GM21367 (cell line): ENCODE measurements at regions not wholly inside any gene's neighbourhood (a gene's known extent, or its start where the extent isn't known, plus 50 kb on each side); places are given as distances from the start of the nearest gene placed in this dataset.
"Not testable (repeated sequence)": the region's sequence is repeated elsewhere in the genome, so short reads cannot be mapped to it uniquely, and the experiment has no call there.

Experiments
- ATAC-seq: cut with Tn5 transposase; IDR thresholded peaks from one replicate; pipeline ENCODE4 v1.9.1; 2021; ENCODE audit not compliant: unreplicated experiment

DNA sequence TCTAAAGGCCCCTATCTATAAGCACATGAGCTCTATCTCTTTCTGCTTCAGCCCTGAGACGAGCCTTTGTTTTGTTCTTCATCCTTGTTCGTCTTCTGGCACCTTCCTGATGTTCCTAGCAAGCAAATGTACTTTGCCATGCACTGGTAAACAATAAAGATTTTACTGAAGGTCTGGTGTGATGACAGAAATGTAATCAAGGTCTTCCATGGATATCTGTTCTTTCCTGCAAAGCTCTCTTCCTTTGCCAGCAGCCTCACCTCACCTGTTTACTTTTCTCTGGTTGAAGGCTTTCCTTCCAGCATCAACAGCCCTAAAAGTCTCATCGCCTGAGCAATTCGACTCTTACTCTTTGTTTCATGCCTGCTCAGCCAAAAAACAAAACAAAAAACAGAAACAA lies 330.3 kb downstream of the PCNX1 start:
- no peak for ATAC-seq

DNA sequence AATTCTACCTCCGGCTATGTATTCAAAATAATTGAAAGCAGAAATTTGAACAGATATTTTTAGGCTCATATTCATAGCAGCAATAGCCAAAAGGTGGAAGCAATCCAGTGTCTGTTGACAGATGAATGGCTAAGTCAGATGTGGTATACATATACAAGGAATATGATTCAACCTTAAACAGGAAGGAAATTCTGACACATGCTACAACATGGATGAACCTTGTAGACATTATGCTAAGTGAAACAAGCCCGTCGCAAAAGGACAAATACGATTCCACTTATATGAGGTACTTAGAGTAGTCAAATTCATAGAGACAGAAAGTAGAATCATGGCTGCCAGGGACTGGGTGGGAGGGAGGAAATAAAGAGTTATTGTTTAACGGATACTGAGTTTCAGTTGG lies 331.6 kb downstream of the PCNX1 start:
- ATAC-seq, result no peak

DNA sequence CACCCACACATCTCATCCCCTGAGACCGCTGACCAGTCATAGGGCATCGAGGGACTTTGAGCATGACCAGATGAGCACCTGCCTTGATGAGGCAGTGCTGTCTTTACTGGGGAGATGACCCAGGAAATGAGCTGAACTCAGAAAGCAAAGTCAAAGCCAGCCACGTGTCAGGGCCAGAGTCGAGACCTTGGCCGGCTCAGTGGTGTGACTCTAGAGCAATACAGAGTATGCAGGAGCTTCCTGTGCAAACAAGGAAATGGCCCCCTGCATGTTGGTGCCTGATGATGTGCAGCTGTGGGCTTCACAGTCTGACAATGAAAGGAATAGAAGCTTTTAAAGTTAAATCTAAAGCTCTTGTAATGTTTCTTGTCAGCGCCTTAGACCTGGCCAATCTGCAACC lies 332.9 kb downstream of the PCNX1 start:
- ATAC-seq, result no peak

DNA sequence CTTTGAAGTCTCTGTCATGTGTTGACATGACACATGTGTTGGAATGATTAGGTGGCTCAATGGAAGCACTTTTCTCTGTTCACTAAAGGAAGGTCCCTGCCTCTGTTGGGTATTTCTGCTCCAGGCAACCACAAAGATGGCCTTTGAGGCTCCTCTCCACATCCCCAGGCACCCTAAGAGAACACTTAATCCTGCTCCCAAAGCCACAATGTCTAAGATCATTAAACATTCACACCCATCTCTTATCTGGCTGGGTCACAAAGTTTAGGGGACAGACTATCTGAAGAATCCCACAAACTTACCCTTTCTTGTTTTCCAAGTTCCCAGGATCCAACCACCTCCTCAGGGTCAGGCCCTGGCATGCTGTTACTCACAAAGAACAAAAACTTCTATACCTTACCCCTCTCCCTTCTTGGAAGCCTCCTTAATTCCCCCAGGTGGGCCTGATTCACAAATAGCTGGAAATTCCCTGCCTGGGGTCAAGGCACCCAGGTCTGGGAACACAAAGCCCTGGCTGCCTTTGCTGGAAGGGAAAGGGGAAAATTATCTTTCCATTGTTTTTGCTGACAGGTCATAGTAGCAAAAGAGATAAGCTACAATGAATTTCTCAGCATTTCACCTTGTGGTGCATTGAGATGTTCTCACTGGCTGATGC lies 333.7 kb downstream of the PCNX1 start:
- no peak for ATAC-seq

DNA sequence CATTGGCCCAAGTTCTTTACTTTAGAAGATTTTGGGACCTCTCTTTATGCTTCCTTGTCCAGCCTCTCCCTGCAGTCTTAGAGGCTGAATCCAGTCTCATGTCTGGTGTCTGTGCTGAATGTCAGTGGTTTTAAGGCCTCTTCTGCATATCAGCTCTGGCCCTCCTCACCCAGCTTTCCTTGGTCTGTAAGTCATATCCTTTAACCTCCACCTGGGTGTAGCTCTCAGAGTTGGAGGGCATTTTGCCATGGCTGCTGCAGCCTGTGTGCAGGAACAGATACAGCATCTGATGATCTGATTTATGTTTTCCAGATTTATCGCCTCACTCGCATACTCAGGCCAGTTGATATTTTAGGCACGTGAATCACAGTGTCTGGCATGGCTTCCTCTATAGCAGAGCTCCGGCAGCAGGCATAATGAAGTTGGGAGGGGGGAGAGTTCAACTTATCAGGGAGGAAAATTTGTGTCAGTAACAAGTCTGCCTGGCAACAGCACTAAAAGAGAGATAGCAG lies 335.0 kb downstream of the PCNX1 start:
- ATAC-seq, result no peak

DNA sequence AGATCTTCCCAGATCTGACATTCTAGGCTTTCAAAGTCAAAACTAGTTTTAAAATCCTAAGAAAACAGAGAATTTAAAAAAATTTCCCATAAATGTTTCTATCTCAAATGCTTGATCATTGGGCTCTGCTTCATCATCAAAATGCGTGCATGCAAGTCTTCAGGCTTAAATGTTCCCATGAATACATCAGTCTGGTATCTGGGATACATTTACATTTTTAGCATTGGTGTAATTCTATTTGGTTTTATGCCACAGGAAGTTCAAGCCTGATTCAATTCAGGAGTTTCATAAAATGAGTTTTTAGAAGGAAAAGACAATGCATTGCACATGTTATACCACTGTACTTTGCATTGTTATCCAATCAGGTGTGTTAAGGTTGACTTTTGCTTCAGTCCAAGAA lies 336.4 kb downstream of the PCNX1 start:
- ATAC-seq, result no peak

DNA sequence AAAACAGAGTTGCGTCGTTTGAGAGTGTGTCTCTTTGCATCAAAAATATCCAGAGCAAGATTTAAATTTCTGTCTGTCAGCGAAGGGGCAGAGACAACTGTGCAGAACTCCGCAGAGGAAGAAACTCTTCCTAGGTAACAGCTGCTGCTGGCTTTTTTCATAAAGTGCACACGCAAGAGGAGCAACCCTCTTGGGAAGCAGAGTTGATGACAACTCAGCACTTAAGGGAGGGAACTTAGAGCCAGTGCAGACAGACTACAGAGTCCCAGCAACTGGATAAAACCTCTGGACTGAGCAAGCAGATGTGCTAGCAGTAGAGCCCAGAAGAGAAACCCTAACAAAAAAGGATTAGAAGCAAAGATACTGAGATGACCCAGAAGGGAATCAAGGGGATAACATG lies 337.1 kb downstream of the PCNX1 start:
- ATAC-seq, result no peak

DNA sequence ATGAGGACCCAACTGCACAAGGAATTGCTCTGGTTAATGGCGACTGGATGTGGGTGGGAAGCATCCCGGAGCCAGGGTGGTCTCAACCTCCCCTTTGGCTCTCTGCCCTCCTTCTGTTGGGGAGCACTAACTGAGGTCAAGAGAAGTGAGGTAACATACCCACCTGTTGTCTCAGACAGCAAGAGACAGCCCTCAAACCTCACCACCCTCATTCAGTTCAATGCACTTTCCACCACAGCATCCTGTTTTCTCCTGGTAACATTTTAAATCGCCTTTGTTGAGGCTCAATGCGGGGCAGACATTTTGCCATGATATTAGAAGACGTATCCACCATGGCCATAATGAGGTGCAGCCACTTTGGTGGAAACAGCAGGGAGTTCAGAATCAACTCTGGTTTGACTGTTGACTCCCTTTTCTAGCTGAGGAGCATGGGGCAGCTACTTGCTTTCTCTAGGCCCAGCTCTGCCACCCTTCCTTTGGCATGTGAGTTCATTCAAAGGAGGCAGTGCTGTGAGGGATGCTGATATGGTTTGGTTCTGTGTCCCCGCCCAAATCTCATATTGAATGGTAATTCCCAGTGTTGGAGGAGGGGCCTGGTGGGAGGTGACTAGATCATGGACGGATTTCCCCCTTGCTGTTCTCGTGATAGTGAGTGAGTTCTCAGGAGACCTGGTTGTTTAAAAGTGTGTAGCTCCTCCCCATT lies 338.6 kb downstream of the PCNX1 start:
- ATAC-seq, result no peak

DNA sequence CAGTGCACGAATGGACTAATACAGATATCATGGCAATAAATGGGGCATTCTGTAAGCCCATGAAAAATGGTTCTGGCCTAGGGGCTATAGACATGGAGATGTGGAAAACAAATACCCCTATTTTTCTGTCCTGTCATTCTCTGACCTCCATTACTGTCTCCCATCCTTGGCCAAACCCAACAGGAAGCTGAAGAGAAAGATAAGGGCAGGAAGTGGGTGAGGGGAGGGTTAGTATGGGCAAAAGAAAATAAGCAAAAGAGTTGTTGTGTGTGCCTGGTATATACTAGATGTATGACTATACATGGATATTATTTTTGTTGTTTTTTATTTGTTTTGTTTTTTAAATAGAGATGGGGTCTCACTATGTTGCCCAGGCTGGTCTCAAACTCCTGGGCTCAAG lies 339.3 kb downstream of the PCNX1 start:
- no peak for ATAC-seq

DNA sequence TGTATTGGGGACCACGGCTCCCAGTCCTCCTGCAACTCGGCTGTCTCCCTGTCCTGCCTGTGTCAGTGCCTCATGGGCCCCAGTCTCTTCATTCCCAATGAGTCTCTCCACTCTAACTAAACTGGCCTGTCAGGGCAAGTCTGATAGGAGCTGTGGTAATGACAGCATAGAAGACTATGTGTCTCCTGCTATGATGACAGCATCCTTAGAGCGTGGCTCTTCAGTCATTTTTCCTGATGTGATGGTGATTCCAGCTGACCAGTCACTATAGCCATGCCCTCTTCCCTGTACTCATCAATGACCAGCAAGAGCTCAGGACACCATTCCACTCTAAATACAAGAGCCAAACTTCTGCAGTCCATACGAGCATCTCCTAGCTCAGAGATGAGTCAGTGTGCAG lies 339.8 kb downstream of the PCNX1 start:
- no peak for ATAC-seq

DNA sequence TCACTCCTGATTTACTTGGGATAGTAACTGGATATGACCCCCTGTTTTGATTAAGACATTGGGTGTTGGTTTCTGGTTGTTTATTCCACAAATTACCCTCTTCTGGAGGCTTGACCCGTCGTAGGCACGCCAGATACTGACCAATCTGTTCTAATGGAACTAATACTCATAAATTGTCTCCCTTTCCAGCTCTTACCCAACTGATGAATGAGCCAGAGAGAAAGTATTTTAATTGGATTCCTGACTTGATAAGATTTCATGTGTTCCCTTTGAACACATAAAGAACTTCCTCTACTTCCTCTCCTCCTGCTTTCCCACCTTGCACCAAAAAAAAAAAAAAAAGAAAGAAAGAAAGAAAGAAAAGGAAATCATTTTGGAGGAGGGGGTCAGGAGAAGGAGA lies 340.9 kb downstream of the PCNX1 start:
- no peak for ATAC-seq

DNA sequence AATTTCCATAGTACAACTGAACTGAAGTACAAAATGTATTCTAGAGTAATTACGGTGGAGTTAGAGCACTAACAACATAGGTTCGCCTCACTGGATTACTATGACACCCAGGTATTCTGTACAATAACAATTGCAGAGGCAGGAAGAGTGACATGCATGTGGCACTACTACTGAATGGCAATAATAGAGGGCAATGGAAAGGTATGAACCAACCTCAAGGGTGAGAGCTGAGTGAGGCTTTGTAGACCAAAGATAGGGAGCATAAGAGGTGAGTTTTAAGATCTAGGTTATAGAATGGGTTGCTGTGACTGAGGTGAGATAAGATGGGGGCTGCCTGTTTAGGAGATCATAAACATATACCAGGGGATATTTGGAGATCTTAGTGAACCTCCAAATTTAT lies 343.1 kb downstream of the PCNX1 start:
- ATAC-seq, result no peak

DNA sequence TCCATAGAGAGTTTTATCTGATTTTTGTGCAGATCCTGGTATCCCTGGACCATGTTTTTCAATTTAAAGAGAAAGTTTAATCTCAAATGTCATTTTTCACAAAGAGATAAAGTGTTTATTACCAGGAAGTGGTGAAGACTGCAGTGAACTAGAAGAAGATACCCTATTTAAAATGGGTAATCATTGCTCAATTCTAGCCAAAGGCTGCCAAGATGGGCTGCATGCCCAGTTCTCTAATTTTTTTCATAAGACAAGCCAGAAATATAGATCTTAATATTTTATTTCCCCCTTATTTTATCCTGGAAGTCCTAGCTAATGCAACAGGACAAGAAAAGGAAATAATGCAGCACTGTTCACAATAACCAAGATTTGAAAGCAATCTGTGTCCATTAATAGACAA lies 343.5 kb downstream of the PCNX1 start:
- ATAC-seq, result no peak

DNA sequence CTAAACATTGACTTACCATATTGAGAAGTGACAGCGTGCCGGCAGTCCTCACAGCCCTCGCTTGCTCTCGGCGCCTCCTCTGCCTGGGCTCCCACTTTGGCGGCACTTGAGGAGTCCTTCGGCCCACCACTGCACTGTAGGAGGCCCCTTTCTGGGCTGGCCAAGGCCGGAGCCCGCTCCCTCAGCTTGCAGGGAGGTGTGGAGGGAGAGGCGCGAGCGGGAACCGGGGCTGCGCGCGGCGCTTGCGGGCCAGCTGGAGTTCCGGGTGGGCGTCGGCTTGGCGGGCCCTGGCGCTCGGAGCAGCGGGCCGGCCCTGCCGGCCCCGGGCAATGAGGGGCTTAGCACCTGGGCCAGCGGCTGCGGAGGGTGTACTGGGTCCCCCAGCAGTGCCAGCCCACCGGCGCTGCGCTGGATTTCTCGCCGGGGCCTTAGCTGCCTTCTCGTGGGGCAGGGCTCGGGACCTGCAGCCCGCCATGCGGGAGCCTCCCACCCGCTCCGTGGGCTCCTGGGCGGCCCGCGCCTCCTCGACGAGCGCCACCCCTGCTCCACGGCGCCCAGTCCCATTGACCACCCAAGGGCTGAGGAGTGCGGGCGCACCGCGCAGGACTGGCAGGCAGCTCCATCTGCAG lies 346.9 kb downstream of the PCNX1 start:
- not testable (repeated sequence) for ATAC-seq

DNA sequence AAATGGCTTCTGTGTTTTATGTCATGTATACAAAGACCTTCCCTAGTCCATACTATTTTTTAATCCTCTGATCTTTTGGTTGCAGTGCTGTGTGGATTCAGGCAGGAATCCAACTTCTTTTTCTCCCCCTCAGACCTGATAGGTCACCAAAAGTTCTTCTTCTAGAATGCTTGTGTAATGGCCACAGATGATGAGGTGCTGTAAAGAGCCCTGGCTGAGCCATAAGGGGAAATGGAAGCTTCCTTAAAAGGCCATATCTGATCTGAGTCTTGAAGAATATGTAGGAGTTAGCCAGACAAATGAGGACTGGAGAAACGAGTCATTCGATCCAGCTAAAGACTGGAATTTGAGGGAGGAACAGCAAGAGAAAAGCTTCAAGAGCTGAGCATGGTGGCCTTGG lies 353.9 kb downstream of the PCNX1 start:
- no peak for ATAC-seq

DNA sequence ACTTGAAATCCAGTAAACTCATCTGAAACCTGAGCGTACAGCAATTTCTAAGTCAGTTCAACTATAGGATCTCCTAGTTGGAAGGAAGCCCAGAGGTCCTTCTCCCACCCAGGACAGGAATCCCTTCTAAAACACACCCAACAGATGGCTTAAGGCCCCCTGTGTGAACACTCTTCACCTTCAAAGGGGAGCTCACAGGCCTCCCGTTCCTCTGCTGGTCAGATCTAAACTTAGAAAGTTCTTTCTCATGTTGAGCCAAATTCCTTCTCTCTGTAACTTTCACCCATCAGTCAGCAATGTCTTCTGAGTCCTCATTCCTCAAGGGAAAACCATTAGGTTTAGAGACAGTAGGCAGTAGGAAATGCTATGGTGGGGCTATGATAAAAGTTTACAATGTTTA lies 355.2 kb downstream of the PCNX1 start:
- ATAC-seq, result no peak

DNA sequence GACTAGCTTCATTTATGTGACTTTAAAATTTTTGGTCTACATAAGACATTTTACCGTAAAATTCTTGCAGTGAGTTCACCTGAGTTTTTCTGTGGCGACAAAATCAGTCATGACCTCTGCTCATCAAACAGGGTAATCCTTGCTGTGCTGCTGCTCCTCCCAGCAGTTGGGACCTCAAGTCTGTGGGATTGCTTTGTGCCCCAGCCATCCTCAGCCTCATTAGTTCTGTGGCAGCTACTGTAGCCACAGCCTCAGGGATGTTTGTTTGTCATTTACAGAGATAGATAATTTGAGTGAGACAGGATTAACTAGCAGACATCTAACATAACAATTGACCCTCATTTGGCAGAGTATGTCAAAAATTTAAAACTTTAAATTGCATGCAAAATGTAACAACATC lies 357.0 kb downstream of the PCNX1 start:
- ATAC-seq, result no peak

DNA sequence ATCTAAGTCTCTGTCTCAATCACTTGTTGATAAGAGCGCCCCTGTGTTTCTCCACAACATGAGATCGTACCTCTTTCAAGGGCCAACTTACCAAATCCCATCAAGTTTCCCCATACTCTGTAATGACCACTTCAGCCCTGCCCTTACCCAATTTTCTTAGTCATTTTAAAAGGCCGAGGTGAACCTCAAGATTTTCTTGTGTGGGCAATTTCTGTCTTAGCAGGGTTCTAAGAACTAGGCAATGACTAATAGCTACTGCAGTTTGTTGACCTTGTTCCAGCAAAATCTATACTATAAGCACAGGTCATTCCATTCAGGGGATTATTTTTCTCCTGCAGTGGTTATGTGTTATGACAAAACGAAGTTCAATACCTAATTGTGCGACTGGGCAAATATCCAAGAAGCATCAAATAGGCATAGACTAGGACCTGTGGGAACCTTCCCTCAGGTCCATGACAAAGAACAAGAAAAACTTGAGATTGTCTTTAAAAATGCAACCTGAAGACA lies 359.8 kb downstream of the PCNX1 start:
- ATAC-seq, result no peak

DNA sequence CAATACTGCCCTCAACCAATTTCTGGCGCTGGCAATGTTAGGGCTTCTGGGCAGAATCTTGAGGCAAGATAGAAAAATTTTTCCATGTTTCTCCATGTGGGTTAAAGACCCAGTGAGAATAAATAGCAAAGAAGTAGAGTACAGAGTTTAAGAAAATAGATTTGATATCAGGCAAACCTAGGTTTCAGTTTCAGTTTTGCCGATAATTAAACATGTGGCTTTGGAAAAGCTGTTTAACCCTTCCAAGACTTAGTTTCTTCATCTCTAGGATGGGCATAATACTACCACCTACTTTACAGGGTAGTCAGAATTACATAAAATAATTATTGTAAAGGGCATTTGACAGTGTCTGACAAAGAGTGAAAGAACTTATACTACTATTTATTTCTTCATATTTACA lies 360.4 kb downstream of the PCNX1 start:
- no peak for ATAC-seq

DNA sequence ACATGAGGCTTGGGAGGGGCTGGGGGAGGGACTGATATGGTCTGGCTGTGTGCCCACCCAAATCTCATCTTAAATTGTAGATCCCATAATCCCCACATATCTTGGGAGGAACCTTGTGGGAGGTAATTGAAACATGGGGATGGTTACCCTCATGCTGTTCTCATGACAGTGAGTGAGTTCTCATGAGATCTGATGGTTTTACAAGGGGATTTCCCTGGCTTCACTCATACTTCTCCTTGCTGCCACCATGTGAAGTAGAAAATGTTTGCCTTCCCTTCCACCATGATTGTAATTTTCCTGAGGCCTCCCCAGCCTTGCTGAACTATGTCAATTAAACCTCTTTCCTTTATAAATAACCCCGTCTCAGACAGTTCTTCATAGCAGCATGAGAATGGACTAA lies 362.9 kb downstream of the PCNX1 start:
- no peak for ATAC-seq

DNA sequence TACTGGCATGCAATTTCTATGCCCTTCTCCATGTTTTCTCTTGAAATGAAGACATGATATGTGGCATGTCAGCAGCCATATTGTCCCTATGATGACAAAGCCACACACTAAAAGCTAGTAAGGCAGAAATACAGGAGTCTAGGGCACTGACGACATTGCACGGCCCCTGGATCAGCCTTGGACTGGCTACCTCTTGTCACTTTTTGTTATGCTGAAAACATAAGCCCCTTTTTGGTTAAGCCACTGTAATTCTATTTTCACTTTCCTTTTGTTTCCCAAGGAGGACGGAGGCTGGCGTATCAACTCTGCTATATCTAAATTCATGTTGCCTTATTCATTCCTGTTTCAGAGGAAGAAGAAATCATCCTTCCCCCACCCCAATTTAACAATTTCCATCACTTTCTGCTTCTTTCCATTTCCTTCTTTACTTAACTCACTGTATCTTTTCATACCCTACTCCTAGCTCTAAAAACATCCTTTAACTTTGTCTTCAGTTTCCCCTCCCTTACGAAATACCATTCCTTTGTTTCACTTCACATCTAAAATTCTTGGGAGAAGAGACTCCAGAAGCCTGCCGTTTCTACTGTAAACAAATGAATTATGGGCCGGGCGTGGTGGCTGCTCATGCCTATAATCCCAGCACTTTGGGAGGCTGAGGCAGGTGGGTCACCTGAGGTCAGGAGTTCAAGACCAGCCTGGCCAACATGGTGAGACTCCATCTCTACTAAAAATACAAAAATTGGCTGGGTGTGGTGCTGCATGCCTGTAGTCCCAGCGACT lies 364.1 kb downstream of the PCNX1 start:
- ATAC-seq, result no peak
